Fibroblast of the aortic adventitia (primary cell): ENCODE measurements at regions not wholly inside any gene's neighbourhood (a gene's known extent, or its start where the extent isn't known, plus 50 kb on each side); places are given as distances from the start of the nearest gene placed in this dataset.
"Not testable (repeated sequence)": the region's sequence is repeated elsewhere in the genome, so short reads cannot be mapped to it uniquely, and the experiment has no call there.

ENCODE experiments used
- DNase-seq: peaks from one replicate; pipeline ENCODE4 v3.0.0-alpha.2; 2010; ENCODE audit warnings: low read depth
- H3K4me3 ChIP-seq: 2 replicates; pipeline ENCODE4 v1.5.1; 2011; ENCODE audit warnings: low read depth, mild to moderate bottlenecking, control low read depth, low read length, moderate library complexity
- CTCF ChIP-seq: IDR thresholded peaks from 2 replicates; pipeline ENCODE4 v1.5.1; 2011; ENCODE audit warnings: mild to moderate bottlenecking, low read length, control low read depth, inconsistent platforms; ENCODE audit not compliant: insufficient read depth

GRCh38 chr4:71882113-71882841 is 98.4 kb upstream of the GC start:
- no peak overlapping the region for H3K4me3 ChIP-seq
- DNase-seq, result no peak
- TF ChIP-seq CTCF, result no peak

GRCh38 chr4:71900366-71900765 is 116.5 kb upstream of the GC start:
- DNase-seq, H3K4me3 ChIP-seq: not testable (repeated sequence)

- H3K4me3 ChIP-seq, DNase-seq: not testable (repeated sequence)
Measured at GRCh38 chr4:71905594-71905993, 121.7 kb upstream of the GC start.

- H3K4me3 ChIP-seq, result no peak overlapping the region
- no peak for DNase-seq
- no peak for TF ChIP-seq CTCF
Measured at GRCh38 chr4:71906096-71906495, 122.2 kb upstream of the GC start.

GRCh38 chr4:71907071-71907470 is 123.2 kb upstream of the GC start:
- TF ChIP-seq CTCF, result no peak
- DNase-seq, result no peak
- no peak overlapping the region for H3K4me3 ChIP-seq

- no peak for DNase-seq
- H3K4me3 ChIP-seq, result no peak overlapping the region
- TF ChIP-seq CTCF, result no peak
Measured at GRCh38 chr4:71907782-71908181, 123.9 kb upstream of the GC start.

- H3K4me3 ChIP-seq, result no peak overlapping the region
- DNase-seq, result no peak
- TF ChIP-seq CTCF, result no peak
Measured at GRCh38 chr4:71913275-71913674, 118.5 kb upstream of the NPFFR2 start.

- TF ChIP-seq CTCF, result no peak
- no peak for DNase-seq
- H3K4me3 ChIP-seq, result no peak overlapping the region
Measured at GRCh38 chr4:71923070-71923469, 108.7 kb upstream of the NPFFR2 start.
